H1 (cell line): ENCODE measurements at regions not wholly inside any gene's neighbourhood (a gene's known extent, or its start where the extent isn't known, plus 50 kb on each side); places are given as distances from the start of the nearest gene placed in this dataset.

ENCODE experiments used
- CTCF ChIA-PET: fragments of 300-600 bp; sonication (Branson Sonifier 250); formaldehyde crosslinking; loops from one replicate; lab custom pipeline; 2021; ENCODE audit not compliant: partially characterized antibody; lab: Charles Lee
- POLR2A ChIA-PET: fragments of 300-600 bp; sonication (Branson Sonifier 250); formaldehyde crosslinking; loops from one replicate; lab custom pipeline; 2021; ENCODE audit warnings: inconsistent platforms; ENCODE audit not compliant: partially characterized antibody; lab: Charles Lee
- DNase-seq, 2 experiments: peaks; one replicate each; pipeline versions ENCODE4 v3.0.0 to v3.0.0-alpha.2; 2010 to 2022; ENCODE audit warnings: low spot score in 2 of 2, low read depth in 1 of 2, mixed read lengths in 1 of 2
- FAIRE-seq: peaks from 2 replicates; lab custom pipeline; 2011; peaks lifted over from hg19 to GRCh38; lab: Jason Lieb, UNC
- H2AFZ ChIP-seq: 2 replicates; pipeline ENCODE4 v1.8.1; 2012; ENCODE audit warnings: low read length, inconsistent platforms
- H2AK5ac ChIP-seq: 2 replicates; pipeline ENCODE4 v1.6.1; 2013; ENCODE audit warnings: low read depth, low read length
- H2BK120ac ChIP-seq: replicated peaks from 2 replicates; pipeline ENCODE3; 2013; ENCODE audit warnings: low read depth, low read length, inconsistent platforms
- H2BK12ac ChIP-seq: 2 replicates; pipeline ENCODE4 v1.6.1; 2013; ENCODE audit warnings: low read depth, low read length
- H2BK15ac ChIP-seq: 2 replicates; pipeline ENCODE4 v1.6.1; 2013; ENCODE audit warnings: low read length
- H2BK20ac ChIP-seq: 2 replicates; pipeline ENCODE4 v1.6.1; 2013; ENCODE audit warnings: low read length
- H2BK5ac ChIP-seq: 2 replicates; pipeline ENCODE4 v1.6.1; 2013; ENCODE audit warnings: low read depth, low read length
- H3K14ac ChIP-seq: 2 replicates; pipeline ENCODE4 v1.6.1; 2013; ENCODE audit warnings: inconsistent platforms; ENCODE audit not compliant: insufficient read length
- H3K18ac ChIP-seq: 2 replicates; pipeline ENCODE4 v1.6.1; 2013; ENCODE audit warnings: low read length; ENCODE audit errors: extremely low read depth
- H3K23ac ChIP-seq: 2 replicates; pipeline ENCODE4 v1.6.1; 2013; ENCODE audit warnings: inconsistent platforms; ENCODE audit not compliant: insufficient read length
- H3K23me2 ChIP-seq: 2 replicates; pipeline ENCODE4 v1.6.1; 2013; ENCODE audit warnings: low read depth, low read length
- H3K27ac ChIP-seq: 2 replicates; pipeline ENCODE4 v1.6.1; 2011; ENCODE audit warnings: low read depth, low read length, inconsistent platforms
- H3K27me3 ChIP-seq, 4 experiments: replicated peaks in 1 of 4; 1 replicate in 1 of 4; 2 replicates in 3 of 4; pipeline versions ENCODE4 v1.6.1 to v1.8.1; 2011 to 2013; ENCODE audit warnings: low read length in 3 of 4, mild to moderate bottlenecking in 3 of 4, inconsistent platforms in 2 of 4, mixed read lengths in 2 of 4, moderate library complexity in 1 of 4; ENCODE audit not compliant: control insufficient read depth in 3 of 4, insufficient read depth in 3 of 4; ENCODE audit errors: extremely low read depth in 1 of 4
- H3K36me3 ChIP-seq, 4 experiments: 2 replicates each; pipeline versions ENCODE4 v1.6.1 to v1.8.1; 2011 to 2013; ENCODE audit warnings: mild to moderate bottlenecking in 4 of 4, low read length in 3 of 4, moderate library complexity in 2 of 4, control low read depth in 1 of 4, inconsistent platforms in 1 of 4; ENCODE audit not compliant: insufficient read depth in 4 of 4, control insufficient read depth in 2 of 4
- H3K4ac ChIP-seq: replicated peaks from 2 replicates; pipeline ENCODE3; 2013; ENCODE audit warnings: low read length, low read depth, mixed read lengths, inconsistent platforms; ENCODE audit not compliant: insufficient read length
- H3K4me1 ChIP-seq, 4 experiments: replicated peaks in 1 of 4; 1 replicate in 1 of 4; 2 replicates in 3 of 4; pipeline versions ENCODE4 v1.6.1 to v1.8.1; 2011 to 2013; ENCODE audit warnings: low read length in 3 of 4, inconsistent platforms in 2 of 4, mixed read lengths in 1 of 4; ENCODE audit not compliant: insufficient read depth in 4 of 4, control insufficient read depth in 3 of 4
- H3K4me2 ChIP-seq, 2 experiments: 2 replicates each; pipeline versions ENCODE4 v1.6.1 to v1.8.1; 2011 to 2013; ENCODE audit warnings: low read depth in 2 of 2, low read length in 2 of 2, control low read depth in 1 of 2, inconsistent platforms in 1 of 2, mild to moderate bottlenecking in 1 of 2; ENCODE audit not compliant: insufficient read depth in 1 of 2
- H3K4me3 ChIP-seq, 4 experiments: fragments of 200-600, 300-600 bp in 1 of 4; sonication (generic), shearing (Covaris generic), sonication (Bioruptor Twin) in 1 of 4; 2 replicates each; pipeline versions ENCODE4 v1.5.1 to v1.8.1; 2011 to 2016; ENCODE audit warnings: low read length in 4 of 4, low read depth in 3 of 4, control low read depth in 2 of 4, inconsistent platforms in 2 of 4, mild to moderate bottlenecking in 2 of 4, mixed read lengths in 1 of 4, moderate library complexity in 1 of 4; ENCODE audit not compliant: insufficient read depth in 2 of 4; ENCODE audit errors: extremely low read depth in 1 of 4
- H3K56ac ChIP-seq: replicated peaks from 2 replicates; pipeline ENCODE3; 2013; ENCODE audit warnings: low read depth, mild to moderate bottlenecking, mixed read lengths, low read length, inconsistent platforms; ENCODE audit not compliant: insufficient read length
- H3K79me1 ChIP-seq: 2 replicates; pipeline ENCODE4 v1.6.1; 2013; ENCODE audit warnings: low read depth, low read length, control low read depth
- H3K79me2 ChIP-seq, 2 experiments: 2 replicates each; pipeline versions ENCODE4 v1.6.1 to v1.8.1; 2012 to 2013; ENCODE audit warnings: low read length in 2 of 2, mild to moderate bottlenecking in 2 of 2, inconsistent platforms in 1 of 2; ENCODE audit not compliant: insufficient read depth in 2 of 2, control insufficient read depth in 1 of 2
- H3K9ac ChIP-seq, 4 experiments: replicated peaks in 1 of 4; 1 replicate in 1 of 4; 2 replicates in 3 of 4; pipeline versions ENCODE4 v1.6.1 to v1.8.1; 2011 to 2013; ENCODE audit warnings: low read depth in 3 of 4, low read length in 3 of 4, control low read depth in 2 of 4, mild to moderate bottlenecking in 2 of 4, moderate library complexity in 2 of 4, inconsistent platforms in 1 of 4; ENCODE audit errors: extremely low read depth in 1 of 4
- H3K9me3 ChIP-seq, 2 experiments: 2 replicates each; pipeline versions ENCODE4 v1.6.1 to v1.8.1; 2012 to 2013; ENCODE audit warnings: mild to moderate bottlenecking in 2 of 2, moderate library complexity in 2 of 2, control low read depth in 1 of 2, inconsistent platforms in 1 of 2, low read depth in 1 of 2, low read length in 1 of 2, mixed read lengths in 1 of 2; ENCODE audit not compliant: insufficient read depth in 2 of 2
- H4K20me1 ChIP-seq, 2 experiments: replicated peaks in 1 of 2; 2 replicates each; pipeline versions ENCODE3 to v1.8.1; 2011 to 2013; ENCODE audit warnings: inconsistent platforms in 2 of 2, low read length in 2 of 2, mild to moderate bottlenecking in 1 of 2; ENCODE audit not compliant: insufficient read depth in 2 of 2, control insufficient read depth in 1 of 2
- H4K5ac ChIP-seq: 2 replicates; pipeline ENCODE4 v1.6.1; 2013; ENCODE audit warnings: low read length, low read depth, mixed read lengths, inconsistent platforms; ENCODE audit not compliant: insufficient read length
- H4K8ac ChIP-seq: 2 replicates; pipeline ENCODE4 v1.8.0; 2013; ENCODE audit warnings: mild to moderate bottlenecking, moderate library complexity, low read length, inconsistent platforms; ENCODE audit not compliant: insufficient read depth; ENCODE audit errors: extremely low read depth
- H4K91ac ChIP-seq: replicated peaks from 2 replicates; pipeline ENCODE3; 2013; ENCODE audit warnings: low read length, mixed read lengths, inconsistent platforms; ENCODE audit not compliant: insufficient read length
- EGR1 ChIP-seq: IDR thresholded peaks from 2 replicates; pipeline ENCODE4 v1.6.1; 2011; ENCODE audit warnings: low read depth, low read length, borderline replicate concordance
- FOSL1 ChIP-seq: IDR thresholded peaks from 2 replicates; pipeline ENCODE4 v1.6.1; 2011; ENCODE audit warnings: mild to moderate bottlenecking, low read depth, low read length, moderate library complexity; ENCODE audit not compliant: insufficient read depth
- JUN ChIP-seq: IDR thresholded peaks from 2 replicates; pipeline ENCODE4 v1.6.1; 2011; ENCODE audit warnings: low read depth, mild to moderate bottlenecking, improper control_type of control experiment, low read length
- JUND ChIP-seq: IDR thresholded peaks from 2 replicates; pipeline ENCODE4 v1.6.1; 2011; ENCODE audit warnings: mild to moderate bottlenecking, improper control_type of control experiment, low read length
- RNF2 ChIP-seq: fragments of 200-900, 300-1000 bp; sonication (generic); IDR thresholded peaks from 2 replicates; pipeline ENCODE4 v1.7.1; 2016; ENCODE audit warnings: borderline replicate concordance, low read depth, mild to moderate bottlenecking, antibody characterized with exemption, low read length; ENCODE audit not compliant: poor library complexity, severe bottlenecking; ENCODE audit errors: missing control alignments
- SP1 ChIP-seq: IDR thresholded peaks from 2 replicates; pipeline ENCODE4 v1.6.1; 2011; ENCODE audit warnings: low read depth, low read length
- SUZ12 ChIP-seq: fragments of 200-600 bp; sonication (generic); IDR thresholded peaks from 2 replicates; pipeline ENCODE4 v1.6.1; 2012; ENCODE audit warnings: mild to moderate bottlenecking, inconsistent platforms, low read length, moderate library complexity, mixed read lengths
- TAF1 ChIP-seq: IDR thresholded peaks from 2 replicates; pipeline ENCODE4 v1.6.1; 2011; ENCODE audit warnings: mild to moderate bottlenecking, low read depth, low read length
- WGBS, 2 experiments: shearing (Covaris generic) in 1 of 2; methylation state at CpG; one replicate each; pipeline versions ENCODE4 v1.1.6 to v1.1.7; 2013 to 2015; ENCODE audit warnings: low lambda C conversion rate in 2 of 2, mixed read lengths in 2 of 2, inconsistent platforms in 1 of 2, low coverage in 1 of 2, missing lambda C conversion rate in 1 of 2; ENCODE audit not compliant: insufficient replicate concordance in 2 of 2, insufficient coverage in 1 of 2, insufficient read length in 1 of 2; ENCODE audit errors: extremely low coverage in 1 of 2, missing lambda C conversion rate in 1 of 2; 5-methylcytosine and 5-hydroxymethylcytosine counted together
- TF ChIP-seq, protein P1 (sequence below): IDR thresholded peaks from 2 replicates; pipeline ENCODE4 v1.6.1; 2011; ENCODE audit warnings: low read depth, mild to moderate bottlenecking, low read length; ENCODE audit not compliant: insufficient read depth

GRCh38 chr11:121881806-121882205 is 234.2 kb downstream of the BLID start:
- H3K23ac ChIP-seq, result no peak overlapping the region
- POLR2A ChIA-PET, result no interaction called here

More at GRCh38 chr11:121881806-121882205, 234.2 kb downstream of the BLID start:
- H3K79me2 ChIP-seq, result no peaks in the 10 kb centered on the region
- WGBS, 2 experiments, result 85% methylated on average over 4 of the region's 4 CpGs; no CpG with 5 or more reads in 1 of the 2 experiments
- no peak overlapping the region for H3K27ac ChIP-seq
- H4K8ac ChIP-seq, result no peak overlapping the region
- H3K56ac ChIP-seq, result no peak overlapping the region
- H3K9me3 ChIP-seq, result no peaks in the 10 kb centered on the region
- H2BK5ac ChIP-seq, result no peak overlapping the region
- DNase-seq (no peak), FAIRE-seq (no peak)
- H2AK5ac ChIP-seq, result no peak overlapping the region
- H4K5ac ChIP-seq, result no peak overlapping the region
- no peaks in the 10 kb centered on the region for H3K23me2 ChIP-seq
- no peaks in the 10 kb centered on the region for H3K27me3 ChIP-seq
- no peak overlapping the region for H4K91ac ChIP-seq
- no peak for TF ChIP-seq FOSL1
- no peak for TF ChIP-seq TAF1
- TF ChIP-seq RNF2, result no peak
- TF ChIP-seq SUZ12, result no peak
- TF ChIP-seq, protein P1, sequence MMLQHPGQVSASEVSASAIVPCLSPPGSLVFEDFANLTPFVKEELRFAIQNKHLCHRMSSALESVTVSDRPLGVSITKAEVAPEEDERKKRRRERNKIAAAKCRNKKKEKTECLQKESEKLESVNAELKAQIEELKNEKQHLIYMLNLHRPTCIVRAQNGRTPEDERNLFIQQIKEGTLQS, result no peak
- no peak for TF ChIP-seq JUND
- no peak for TF ChIP-seq EGR1
- TF ChIP-seq SP1, result no peak
- no peak for TF ChIP-seq JUN
- H2BK20ac ChIP-seq, result no peak overlapping the region
- no peak overlapping the region for H3K4me3 ChIP-seq
- H4K20me1 ChIP-seq, result no peaks in the 10 kb centered on the region
- H2BK120ac ChIP-seq, result no peak overlapping the region
- no peak overlapping the region for H2BK12ac ChIP-seq
- no peak overlapping the region for H3K4ac ChIP-seq
- no peak overlapping the region for H3K9ac ChIP-seq
- H3K4me1 ChIP-seq, result no peaks in the 10 kb centered on the region
- no peak overlapping the region for H3K14ac ChIP-seq
- H2AFZ ChIP-seq, result no peak overlapping the region
- H2BK15ac ChIP-seq, result no peak overlapping the region
- H3K18ac ChIP-seq, result no peak overlapping the region
- CTCF ChIA-PET, result interaction anchor here (1.0 kb wide), 1 partner anchor 220 kb away, joined by 4 read pairs; no protein-coding TSS in a partner anchor
- no peaks in the 10 kb centered on the region for H3K36me3 ChIP-seq
- no peak overlapping the region for H3K4me2 ChIP-seq
- H3K79me1 ChIP-seq, result no peaks in the 10 kb centered on the region
